Neutrophil (primary cell): ENCODE measurements at regions not wholly inside any gene's neighbourhood (a gene's known extent, or its start where the extent isn't known, plus 50 kb on each side); places are given as distances from the start of the nearest gene placed in this dataset.

Source experiments
- H3K27ac ChIP-seq: fragments of 200-600 bp; sonication (generic); 2 replicates; pipeline ENCODE4 v1.5.1; 2016; ENCODE audit warnings: mild to moderate bottlenecking, moderate library complexity
- H3K27me3 ChIP-seq: fragments of 200-600 bp; sonication (generic); 2 replicates; pipeline ENCODE4 v1.6.0; 2016; ENCODE audit warnings: mild to moderate bottlenecking
- H3K36me3 ChIP-seq: fragments of 200-600 bp; sonication (generic); 2 replicates; pipeline ENCODE4 v1.5.1; 2017
- H3K4me1 ChIP-seq, 2 experiments: fragments of 200-600 bp in 1 of 2; sonication (generic) in 1 of 2; 1 replicate in 1 of 2; 2 replicates in 1 of 2; pipeline versions ENCODE4 v1.5.1 to v1.6.1; 2013 to 2016; ENCODE audit warnings: low read depth in 1 of 2, low read length in 1 of 2, mild to moderate bottlenecking in 1 of 2, moderate library complexity in 1 of 2; ENCODE audit not compliant: control insufficient read depth in 1 of 2, insufficient read depth in 1 of 2
- H3K4me3 ChIP-seq, 2 experiments: fragments of 200-600 bp in 1 of 2; sonication (generic) in 1 of 2; 1 replicate in 1 of 2; 2 replicates in 1 of 2; pipeline ENCODE4 v1.5.1; 2013 to 2016; ENCODE audit warnings: low read depth in 1 of 2, low read length in 1 of 2, mild to moderate bottlenecking in 1 of 2, moderate library complexity in 1 of 2
- H3K9me3 ChIP-seq: fragments of 200-600 bp; sonication (generic); 2 replicates; pipeline ENCODE4 v1.5.1; 2016
- CTCF ChIP-seq: fragments of 200-600 bp; sonication (generic); IDR thresholded peaks from 2 replicates; pipeline ENCODE4 v1.5.1; 2016; ENCODE audit warnings: antibody characterized with exemption

- Histone ChIP-seq H3K27ac (no peak overlapping the region), H3K27me3 (peaks cover 95% of the 10 kb centered on the region)
These were observed 50.2 kb upstream of the XPA start for GRCh38 chr9:97747201-97747965.

GRCh38 chr9:97748525-97748924 is 51.4 kb upstream of the XPA start:
- no peak for TF ChIP-seq CTCF
- H3K4me3 ChIP-seq: no peak overlapping the region
- H3K36me3 ChIP-seq: no peaks in the 10 kb centered on the region
- peaks cover 93% of the 10 kb centered on the region for H3K27me3 ChIP-seq
- H3K27ac ChIP-seq: no peak overlapping the region
- H3K9me3 ChIP-seq: no peaks in the 10 kb centered on the region
- H3K4me1 ChIP-seq: no peaks in the 10 kb centered on the region

More at GRCh38 chr9:97747201-97747965, 50.2 kb upstream of the XPA start:
- no peaks in the 10 kb centered on the region for H3K4me1 ChIP-seq
- H3K9me3 ChIP-seq: no peaks in the 10 kb centered on the region
- no peak overlapping the region for H3K4me3 ChIP-seq
- H3K36me3 ChIP-seq: no peaks in the 10 kb centered on the region
- TF ChIP-seq CTCF: no peak

GRCh38 chr9:97749928-97750327 is 52.8 kb upstream of the XPA start:
- no peak for TF ChIP-seq CTCF
- no peaks in the 10 kb centered on the region for H3K36me3 ChIP-seq
- no peak overlapping the region for H3K4me3 ChIP-seq
- H3K27me3 ChIP-seq: peaks cover 83% of the 10 kb centered on the region
- no peaks in the 10 kb centered on the region for H3K9me3 ChIP-seq
- H3K4me1 ChIP-seq: no peaks in the 10 kb centered on the region
- H3K27ac ChIP-seq: no peak overlapping the region

- no peak for TF ChIP-seq CTCF
- Histone ChIP-seq H3K4me1 (no peaks in the 10 kb centered on the region), H3K36me3 (no peaks in the 10 kb centered on the region), H3K4me3 (no peak overlapping the region), H3K27ac (no peak overlapping the region), H3K9me3 (no peaks in the 10 kb centered on the region), H3K27me3 (peaks cover 67% of the 10 kb centered on the region)
These were observed 54.4 kb upstream of the XPA start for GRCh38 chr9:97751531-97751930.

GRCh38 chr9:97752274-97752673 is 55.1 kb upstream of the XPA start:
- H3K4me1 ChIP-seq: no peaks in the 10 kb centered on the region
- H3K27ac ChIP-seq: no peak overlapping the region
- H3K9me3 ChIP-seq: no peaks in the 10 kb centered on the region
- TF ChIP-seq CTCF: no peak
- peaks cover 64% of the 10 kb centered on the region for H3K27me3 ChIP-seq
- H3K36me3 ChIP-seq: no peaks in the 10 kb centered on the region
- H3K4me3 ChIP-seq: no peak overlapping the region
